ENCODE measurements at regions not wholly inside any gene's neighbourhood (a gene's known extent, or its start where the extent isn't known, plus 50 kb on each side); places are given as distances from the start of the nearest gene placed in this dataset.
A peak's percentile ranks its signal among the peaks of the same experiment; 100 is the strongest.

DNA sequence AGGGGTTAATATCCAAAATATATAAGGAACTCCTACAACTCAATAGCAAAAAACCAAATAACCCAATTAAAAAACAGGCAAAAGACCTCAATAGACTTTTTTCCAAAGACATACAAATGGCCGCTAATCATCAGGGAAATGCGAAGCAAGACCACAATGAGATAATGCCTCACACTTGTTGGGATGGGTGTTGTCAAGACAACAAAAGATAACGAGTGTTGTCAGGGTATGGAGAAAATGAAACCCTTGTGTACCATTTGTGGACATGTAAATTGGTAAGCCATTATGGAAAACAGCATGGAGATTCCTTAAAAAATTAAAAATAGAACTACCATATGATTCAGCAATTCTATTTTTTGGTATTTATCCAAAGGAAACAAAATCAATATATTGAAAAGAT is 620.2 kb downstream of the ACTL7B start:
- no peak for DNase-seq

- DNase-seq, result no peak
These were observed 621.0 kb downstream of the ACTL7B start for GRCh38 chr9:108234811-108235210.

DNA sequence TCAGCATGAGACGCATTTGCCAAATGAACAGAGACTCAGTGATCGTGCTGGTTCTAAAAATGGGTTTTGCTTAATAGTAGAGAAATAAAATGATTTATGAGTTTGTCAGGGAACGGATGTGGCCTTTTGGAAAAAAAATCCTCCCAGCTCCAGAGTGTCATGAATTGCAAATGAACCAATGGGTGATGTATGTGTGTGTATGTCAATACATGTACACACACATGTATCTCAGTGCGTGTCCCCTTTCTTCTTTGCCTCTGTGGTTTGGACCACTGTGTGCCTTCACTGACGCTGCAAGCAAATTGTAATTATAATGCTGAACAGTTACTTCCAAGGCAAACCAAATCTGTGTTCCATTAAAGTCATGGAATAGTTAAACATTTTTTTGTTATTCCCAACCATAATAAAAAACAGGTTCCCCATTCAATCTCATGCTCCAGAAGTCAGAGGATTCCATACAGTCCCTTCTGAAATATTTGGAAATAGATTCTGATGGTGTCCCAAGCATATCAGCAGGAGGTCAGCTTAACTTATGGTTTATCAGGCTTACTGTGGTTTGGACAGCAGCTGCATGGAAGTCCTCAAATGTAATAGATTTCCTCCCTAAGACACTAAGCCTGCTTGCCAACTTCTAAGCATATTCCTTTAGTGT is 630.5 kb downstream of the ACTL7B start:
- DNase-seq, result peak; percentile 96

GRCh38 chr9:108224716-108225115 is 631.1 kb downstream of the ACTL7B start:
- DNase-seq, result peak; percentile 59

- DNase-seq, result no peak
These were observed 636.1 kb downstream of the ACTL7B start for GRCh38 chr9:108219664-108220063.

- peak; percentile 66 for DNase-seq
These were observed 638.1 kb downstream of the ACTL7B start for GRCh38 chr9:108217431-108218349.

DNA sequence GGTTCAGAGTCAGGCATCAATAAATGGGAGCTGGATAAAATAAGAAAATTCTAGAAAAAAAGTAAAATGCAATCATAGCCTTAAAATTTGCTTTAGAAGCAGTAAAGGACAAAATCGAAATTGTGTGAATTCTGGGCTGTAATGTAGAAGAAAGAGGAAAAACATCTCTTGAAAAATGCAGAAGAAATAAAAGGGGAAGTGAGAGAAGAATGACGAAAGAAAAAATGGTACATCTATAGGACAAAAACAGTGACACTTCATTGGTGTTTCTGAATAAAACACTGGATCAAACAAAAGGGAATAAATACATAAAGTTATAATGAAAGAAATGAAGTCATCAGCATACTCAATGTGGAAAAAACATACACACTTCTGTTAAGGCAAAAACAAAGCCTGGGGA is 642.3 kb downstream of the ACTL7B start:
- no peak for DNase-seq

DNA sequence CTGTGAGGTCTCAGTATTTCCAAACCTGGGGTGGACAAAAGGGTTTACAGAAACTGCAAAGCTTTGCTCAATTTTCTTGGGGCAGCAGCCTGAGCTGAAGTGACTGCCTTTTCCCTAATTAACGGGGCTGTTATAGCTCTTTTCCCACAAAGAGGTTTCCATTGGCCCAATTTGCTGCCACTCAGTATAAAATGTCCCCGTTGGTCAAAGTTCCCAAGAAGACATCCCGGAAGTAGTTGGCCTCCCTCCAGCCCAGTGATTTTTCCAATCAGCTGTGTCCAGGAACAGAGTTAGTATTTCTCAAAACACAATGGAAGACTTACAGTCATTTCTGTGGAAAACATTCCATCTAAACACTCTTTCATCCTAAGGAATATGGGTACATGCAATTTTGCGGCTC is 643.6 kb downstream of the ACTL7B start:
- peak; percentile 40 for DNase-seq

- peak; percentile 88 for DNase-seq
These were observed 644.3 kb downstream of the ACTL7B start for GRCh38 chr9:108211411-108211955.

- no peak for DNase-seq
These were observed 646.6 kb downstream of the ACTL7B start for GRCh38 chr9:108209132-108209685.

GRCh38 chr9:108207561-108208165 is 648.1 kb downstream of the ACTL7B start:
- DNase-seq, result peak; percentile 48

DNA sequence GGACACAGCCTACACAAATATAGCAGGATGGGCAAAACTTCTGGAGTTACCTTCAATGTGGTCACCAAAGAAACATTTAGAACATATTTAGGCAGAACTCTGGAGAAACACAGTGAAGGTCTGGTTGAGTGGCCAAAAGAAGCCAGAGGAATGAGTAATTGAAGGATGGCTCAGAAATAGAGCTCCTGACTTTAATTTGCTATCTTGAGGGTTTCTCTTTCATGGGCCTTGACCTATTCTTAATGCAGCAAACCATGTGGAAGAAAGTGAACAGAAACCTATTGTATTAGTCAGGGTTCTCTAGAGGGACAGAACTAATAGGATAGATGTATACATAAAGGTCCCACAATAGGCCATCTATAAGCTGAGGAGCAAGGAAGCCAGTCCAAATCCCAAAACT is 650.5 kb downstream of the ACTL7B start:
- no peak for DNase-seq

GRCh38 chr9:108197899-108198298 is 657.9 kb downstream of the ACTL7B start:
- DNase-seq, result no peak

DNA sequence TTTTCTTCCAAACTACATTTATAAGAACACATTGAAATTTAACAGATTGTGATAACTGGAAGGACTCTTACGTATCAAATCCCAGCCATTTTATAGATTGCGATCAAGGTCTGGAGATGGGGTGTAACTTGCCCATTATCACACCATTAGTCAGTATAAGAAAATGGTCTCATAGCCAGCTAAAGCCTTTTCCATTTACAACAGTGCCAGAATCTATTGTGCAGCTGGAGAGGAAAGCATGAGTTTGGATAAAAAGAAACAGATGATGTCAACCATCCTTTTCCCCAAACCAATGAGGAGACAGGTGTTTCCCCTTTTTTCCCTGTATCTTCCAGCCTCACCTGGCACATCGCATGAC is 658.8 kb downstream of the ACTL7B start:
- peak; percentile 51 for DNase-seq

DNA sequence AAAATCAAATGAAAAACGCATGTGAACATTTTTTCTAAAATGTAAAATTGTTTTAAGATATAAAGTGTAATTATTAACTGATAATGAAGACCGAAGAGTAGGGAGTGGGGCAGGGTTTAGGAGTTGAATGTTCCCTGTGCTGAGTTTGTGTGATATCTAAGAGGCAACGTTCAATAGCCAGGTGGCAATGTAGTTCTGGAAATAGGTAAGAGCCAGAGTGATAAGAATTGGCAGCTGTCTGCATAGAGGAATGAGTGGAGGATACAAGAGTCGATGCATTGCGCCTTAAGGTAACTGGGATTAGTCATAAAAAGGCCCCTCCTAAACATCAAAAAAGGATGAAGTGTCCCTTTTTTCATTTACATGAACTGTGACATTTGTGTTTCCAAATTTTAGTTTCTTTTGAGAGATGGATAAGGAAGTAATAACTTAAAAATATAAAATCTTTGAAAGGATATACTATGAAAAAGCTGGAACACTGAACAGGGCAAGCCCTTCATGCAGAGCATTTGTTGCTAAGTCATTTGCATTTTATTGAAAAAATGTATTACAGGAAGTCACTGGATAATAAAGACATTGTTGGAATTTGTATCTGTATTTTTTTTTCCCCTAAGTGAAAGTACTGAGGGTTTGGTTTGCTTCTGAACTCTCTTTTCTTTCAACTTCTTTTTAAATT is 659.3 kb downstream of the ACTL7B start:
- DNase-seq, result no peak

DNA sequence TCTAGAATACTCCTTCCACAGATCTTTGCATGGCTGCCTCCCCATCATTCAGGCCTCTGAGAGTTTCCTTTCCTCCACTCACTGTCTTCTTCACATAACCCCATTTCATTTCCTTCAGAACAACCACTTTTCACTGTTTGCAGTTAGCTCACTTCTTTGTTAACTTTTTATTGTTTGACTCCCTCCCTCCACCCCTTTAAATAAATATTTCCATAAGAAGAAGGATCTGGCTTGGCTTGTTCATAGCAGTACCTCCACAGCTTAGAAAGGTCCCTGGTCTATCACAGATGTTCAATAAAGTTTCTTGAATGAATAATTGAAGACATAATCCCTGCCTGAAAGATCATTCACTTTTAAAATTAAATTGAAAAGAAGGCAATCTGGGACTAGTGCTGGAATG is 661.6 kb downstream of the ACTL7B start:
- DNase-seq, result no peak

DNA sequence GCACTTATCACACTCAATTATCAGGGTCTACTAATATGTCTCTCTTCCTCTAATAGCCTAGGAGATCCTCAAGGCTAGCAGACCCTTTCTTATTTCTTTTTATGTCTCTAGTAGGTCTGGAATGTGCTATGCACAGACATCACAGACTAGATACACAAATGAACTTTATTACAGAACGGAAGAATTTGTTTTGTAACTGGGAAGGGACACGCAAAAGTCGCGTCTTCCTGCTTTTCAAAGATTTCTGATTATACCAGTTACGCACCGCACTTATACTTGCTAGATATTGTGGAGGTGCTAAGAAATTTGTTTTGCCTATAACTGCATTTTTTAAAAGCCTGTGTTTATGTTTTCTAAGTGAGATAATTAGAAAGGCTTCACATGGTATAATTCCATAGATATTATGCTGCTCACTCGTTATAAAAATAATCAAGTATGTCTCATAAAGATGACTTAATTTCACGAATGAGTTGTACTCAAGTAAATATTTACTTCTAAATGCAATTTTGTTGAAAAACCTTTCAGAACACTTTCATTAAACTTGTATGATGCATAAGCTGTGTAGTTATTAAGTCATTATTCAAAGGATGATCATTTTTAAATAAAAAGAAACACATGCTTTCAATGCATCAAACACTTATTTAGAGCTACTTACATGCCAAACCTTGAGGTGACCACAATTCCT is 662.6 kb downstream of the ACTL7B start:
- no peak for DNase-seq

DNA sequence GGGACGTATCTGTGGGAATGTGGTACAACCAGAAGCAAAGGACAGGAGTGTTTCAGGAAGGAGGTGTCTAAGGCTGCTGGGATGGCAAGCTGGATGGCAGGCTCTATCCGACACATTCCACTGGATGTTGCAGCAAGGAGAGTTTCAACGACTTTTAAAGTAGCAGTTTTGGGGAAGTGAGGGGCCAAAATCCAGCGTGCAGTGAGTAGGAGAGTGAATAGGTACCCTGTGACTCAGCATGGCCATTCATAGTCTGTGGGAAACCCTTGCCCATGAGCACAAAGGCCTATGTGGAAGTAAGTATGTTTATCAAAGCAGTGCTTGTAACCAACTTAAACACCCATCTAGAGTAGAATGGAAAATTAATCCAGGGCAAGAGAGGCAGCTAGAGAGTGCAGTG is 664.7 kb downstream of the ACTL7B start:
- DNase-seq, result no peak

GRCh38 chr9:108188976-108189375 is 666.8 kb downstream of the ACTL7B start:
- DNase-seq, result peak; percentile 47

DNA sequence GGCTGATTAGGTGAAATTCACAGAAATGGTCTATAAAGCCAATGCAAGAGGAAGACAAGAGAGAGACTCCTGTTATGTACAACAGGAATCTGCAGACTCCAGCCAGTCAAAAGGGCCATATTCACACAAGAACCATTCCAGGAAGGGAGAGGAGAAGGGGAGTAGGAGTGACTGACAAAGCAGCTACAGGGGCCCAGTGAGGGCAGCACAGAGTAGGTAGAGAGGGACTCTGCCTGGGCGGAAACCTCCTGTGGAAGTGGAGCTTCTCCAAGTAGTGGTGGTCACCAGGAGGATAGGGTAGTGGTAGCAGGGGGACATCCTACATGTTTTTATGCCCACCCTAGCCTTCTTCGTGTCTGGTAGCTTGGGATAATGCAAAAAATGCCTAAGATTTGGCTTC is 667.3 kb downstream of the ACTL7B start:
- no peak for DNase-seq

- peak; percentile 78 for DNase-seq
These were observed 669.0 kb downstream of the ACTL7B start for GRCh38 chr9:108186642-108187395.
